AG09319 (cell line): ENCODE measurements at regions not wholly inside any gene's neighbourhood (a gene's known extent, or its start where the extent isn't known, plus 50 kb on each side); places are given as distances from the start of the nearest gene placed in this dataset.

Experiments
- DNase-seq: peaks from one replicate; pipeline ENCODE4 v3.0.0-alpha.2; 2010; ENCODE audit warnings: low read depth; ENCODE audit errors: extremely low read depth
- CTCF ChIP-seq: IDR thresholded peaks from 2 replicates; pipeline ENCODE4 v1.5.1; 2011; ENCODE audit warnings: low read depth, mild to moderate bottlenecking, inconsistent platforms, low read length, moderate library complexity

DNA sequence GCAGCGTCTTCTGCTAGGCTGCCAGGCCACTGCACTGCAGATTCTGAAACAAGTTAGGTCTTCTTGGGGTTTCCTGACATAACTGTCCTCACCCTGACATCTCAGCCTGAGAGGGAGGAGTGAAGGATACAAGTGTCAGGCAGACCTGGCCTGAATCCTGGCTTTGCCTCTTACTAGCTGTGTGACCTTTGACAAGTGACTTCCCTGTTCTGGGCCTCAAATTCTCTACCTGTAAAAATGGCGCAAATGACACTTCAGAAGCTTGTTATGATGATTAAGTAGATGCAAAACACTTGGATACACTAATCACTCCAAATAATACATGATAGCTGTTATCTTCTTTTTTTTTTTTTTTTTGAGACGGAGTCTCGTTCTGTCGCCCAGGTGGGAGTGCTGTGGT lies 119.2 kb upstream of the BOD1 start:
- no peak for TF ChIP-seq CTCF
- no peak for DNase-seq

DNA sequence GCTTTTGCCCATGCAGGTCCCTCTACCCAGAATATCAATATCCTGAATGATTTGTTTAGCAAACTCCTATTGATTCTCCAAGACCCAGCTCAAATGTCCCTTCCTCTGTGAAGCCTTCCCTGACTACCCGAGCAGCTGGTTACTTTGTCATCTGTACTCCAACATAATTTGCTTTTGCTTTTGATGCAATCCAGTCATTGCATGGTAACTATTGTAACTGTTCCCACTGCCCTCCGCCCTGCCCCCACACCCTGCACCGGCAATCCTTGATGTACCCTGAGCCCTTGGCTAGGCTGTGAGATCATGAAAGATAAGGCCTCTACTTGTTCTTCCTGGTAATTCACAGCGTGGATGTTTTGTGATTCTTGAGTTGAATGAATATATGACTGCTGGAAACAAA lies 119.9 kb upstream of the BOD1 start:
- DNase-seq = no peak
- TF ChIP-seq CTCF = no peak

DNA sequence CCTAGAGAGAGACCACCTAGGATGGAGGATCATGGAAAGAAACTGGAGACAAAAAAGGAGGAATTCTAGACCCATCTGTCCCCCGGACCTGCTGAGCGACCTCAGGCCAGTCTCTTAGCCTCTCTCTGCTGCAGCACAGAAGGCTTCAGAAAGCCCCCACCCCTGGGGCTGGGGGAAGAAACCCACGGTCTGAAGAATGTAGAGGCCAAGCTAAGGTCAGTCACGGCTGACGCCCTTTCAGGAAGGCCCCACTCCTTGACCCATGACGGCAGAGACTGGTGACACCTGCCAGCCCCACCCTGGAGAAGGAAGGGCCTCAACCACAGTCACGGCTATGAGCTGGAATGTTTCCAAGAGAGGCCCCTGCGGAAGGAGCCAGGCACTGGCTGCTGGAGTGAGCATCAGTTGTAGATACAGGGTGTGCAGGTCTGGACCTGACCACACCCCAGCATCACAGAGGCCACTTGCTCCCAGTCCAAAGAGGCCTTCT lies 120.5 kb upstream of the BOD1 start:
- no peak for DNase-seq
- TF ChIP-seq CTCF = no peak

DNA sequence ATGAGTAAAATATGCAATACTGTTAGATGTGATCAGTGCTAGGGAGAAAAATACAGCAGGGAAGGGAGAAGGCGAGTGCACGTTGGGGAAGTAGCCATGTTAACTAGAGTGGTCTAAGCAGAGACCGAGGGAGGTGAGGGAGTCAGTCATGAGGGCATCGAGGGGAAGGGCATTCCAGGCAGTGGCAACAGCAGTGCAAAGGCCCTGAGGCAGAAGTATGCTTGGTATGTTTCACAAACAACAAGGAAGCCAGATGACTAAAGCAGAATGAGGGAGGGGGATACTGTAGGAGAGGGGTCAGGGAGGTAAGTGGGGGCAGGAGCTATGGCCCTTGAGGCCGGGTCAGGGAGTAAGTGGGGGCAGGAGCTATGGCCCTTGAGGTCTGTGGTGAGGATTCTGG lies 123.3 kb upstream of the BOD1 start:
- DNase-seq = no peak
- no peak for TF ChIP-seq CTCF

- DNase-seq = no peak
- no peak for TF ChIP-seq CTCF
Measured at GRCh38 chr5:173740400-173740799, 124.0 kb upstream of the BOD1 start.

DNA sequence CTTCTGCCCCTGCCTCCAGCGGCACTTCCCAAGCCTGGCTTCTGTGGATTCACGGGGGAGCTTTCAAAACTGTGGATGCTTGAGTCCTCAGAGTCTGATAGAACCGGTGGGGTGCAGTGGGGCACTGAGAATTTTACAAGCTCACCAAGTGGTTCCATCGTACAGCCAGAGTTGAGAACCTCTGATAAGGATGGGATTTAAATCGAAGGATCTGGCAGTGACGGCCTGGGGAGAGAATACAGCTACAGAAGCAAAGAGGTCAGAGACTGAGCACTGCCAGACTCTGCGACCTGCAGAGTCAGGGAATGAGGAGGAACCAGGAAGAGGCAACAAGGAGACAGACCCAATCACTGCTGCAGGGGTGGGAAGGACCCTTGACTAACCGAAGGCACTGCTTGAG lies 124.6 kb upstream of the BOD1 start:
- no peak for TF ChIP-seq CTCF
- no peak for DNase-seq

DNA sequence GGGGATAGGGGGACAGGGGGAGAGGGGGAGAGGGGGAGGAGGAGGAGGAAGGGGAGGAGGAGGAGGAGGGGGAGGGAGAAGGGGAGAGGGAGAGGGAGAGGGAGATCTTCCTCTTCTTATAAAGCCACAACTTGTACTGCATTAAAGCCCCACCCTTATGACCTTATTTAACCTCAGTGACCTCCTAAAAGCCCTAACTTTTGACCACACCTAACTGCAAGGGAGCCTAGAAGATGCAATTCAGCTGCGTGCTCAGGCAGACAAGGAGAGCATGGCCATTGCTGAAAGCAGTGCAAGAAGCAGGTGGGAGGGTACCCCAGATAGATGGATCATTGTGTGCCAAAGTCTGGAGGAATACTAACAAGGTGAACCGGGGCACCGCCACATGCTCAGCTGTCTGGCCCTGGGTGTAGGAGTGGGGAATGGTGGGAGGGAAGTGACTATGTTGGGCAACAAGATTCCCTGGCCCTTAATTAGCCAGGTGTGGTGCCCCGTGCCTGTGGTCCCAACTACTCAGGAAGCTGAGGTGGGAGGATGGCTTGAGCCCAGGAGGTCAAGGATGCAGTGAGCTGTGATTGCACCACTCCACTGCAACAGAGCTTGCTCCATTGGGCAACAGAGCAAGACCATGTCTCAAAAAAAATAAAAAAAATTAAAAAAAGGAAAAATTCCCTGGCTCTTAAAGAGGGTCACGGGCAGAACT lies 125.4 kb upstream of the BOD1 start:
- no peak for TF ChIP-seq CTCF
- DNase-seq = no peak
